ENCODE measurements at regions not wholly inside any gene's neighbourhood (a gene's known extent, or its start where the extent isn't known, plus 50 kb on each side); places are given as distances from the start of the nearest gene placed in this dataset.

- no peaks in the 10 kb centered on the region for H3K4me1 ChIP-seq
- no peaks in the 10 kb centered on the region for H3K27me3 ChIP-seq
- no peak overlapping the region for H3K27ac ChIP-seq
- TF ChIP-seq CTCF (IDR thresholded peaks at IDR 0.05) = no peak
- no peak for TF ChIP-seq POLR2A (IDR thresholded peaks at IDR 0.05)
- no peak overlapping the region for H3K4me3 ChIP-seq
- no peaks in the 10 kb centered on the region for H3K36me3 ChIP-seq
- no peak for DNase-seq
- H3K9me3 ChIP-seq = no peaks in the 10 kb centered on the region
Measured at GRCh38 chr2:121045245-121045644, 239.8 kb downstream of the TFCP2L1 start.

GRCh38 chr2:121046335-121046734, 238.7 kb downstream of the TFCP2L1 start:
- H3K27me3 ChIP-seq = no peaks in the 10 kb centered on the region
- TF ChIP-seq CTCF (IDR thresholded peaks at IDR 0.05) (no peak), POLR2A (IDR thresholded peaks at IDR 0.05) (no peak)
- no peak overlapping the region for H3K4me3 ChIP-seq
- H3K9me3 ChIP-seq = no peaks in the 10 kb centered on the region
- H3K27ac ChIP-seq = no peak overlapping the region
- H3K4me1 ChIP-seq = no peaks in the 10 kb centered on the region
- H3K36me3 ChIP-seq = no peaks in the 10 kb centered on the region
- DNase-seq = no peak

GRCh38 chr2:121047383-121047782, 237.6 kb downstream of the TFCP2L1 start:
- H3K9me3 ChIP-seq = no peaks in the 10 kb centered on the region
- no peaks in the 10 kb centered on the region for H3K4me1 ChIP-seq
- no peaks in the 10 kb centered on the region for H3K36me3 ChIP-seq
- DNase-seq = no peak
- H3K27me3 ChIP-seq = no peaks in the 10 kb centered on the region
- no peak overlapping the region for H3K4me3 ChIP-seq
- TF ChIP-seq POLR2A (IDR thresholded peaks at IDR 0.05) (no peak), CTCF (IDR thresholded peaks at IDR 0.05) (no peak)
- no peak overlapping the region for H3K27ac ChIP-seq

GRCh38 chr2:121049131-121049530, 235.9 kb downstream of the TFCP2L1 start:
- Histone ChIP-seq H3K36me3 (no peaks in the 10 kb centered on the region), H3K27me3 (no peaks in the 10 kb centered on the region), H3K4me3 (no peak overlapping the region), H3K4me1 (no peaks in the 10 kb centered on the region), H3K9me3 (no peaks in the 10 kb centered on the region), H3K27ac (no peak overlapping the region)
- DNase-seq = no peak
- TF ChIP-seq CTCF (IDR thresholded peaks at IDR 0.05) (no peak), POLR2A (IDR thresholded peaks at IDR 0.05) (no peak)

GRCh38 chr2:121049950-121050585, 234.9 kb downstream of the TFCP2L1 start:
- Histone ChIP-seq H3K4me3 (no peak overlapping the region), H3K27ac (no peak overlapping the region), H3K4me1 (no peaks in the 10 kb centered on the region), H3K9me3 (no peaks in the 10 kb centered on the region), H3K27me3 (no peaks in the 10 kb centered on the region), H3K36me3 (no peaks in the 10 kb centered on the region)
- TF ChIP-seq POLR2A (IDR thresholded peaks at IDR 0.05) (no peak), CTCF (IDR thresholded peaks at IDR 0.05) (no peak)
- DNase-seq = no peak

- H3K4me1 ChIP-seq = no peaks in the 10 kb centered on the region
- H3K27me3 ChIP-seq = no peaks in the 10 kb centered on the region
- no peaks in the 10 kb centered on the region for H3K36me3 ChIP-seq
- H3K27ac ChIP-seq = no peak overlapping the region
- no peak for DNase-seq
- TF ChIP-seq CTCF (IDR thresholded peaks at IDR 0.05) (no peak), POLR2A (IDR thresholded peaks at IDR 0.05) (no peak)
- no peak overlapping the region for H3K4me3 ChIP-seq
- no peaks in the 10 kb centered on the region for H3K9me3 ChIP-seq
Measured at GRCh38 chr2:121051311-121051710, 233.7 kb downstream of the TFCP2L1 start.
